Stomach (tissue), 8 donors: ENCODE measurements at regions not wholly inside any gene's neighbourhood (a gene's known extent, or its start where the extent isn't known, plus 50 kb on each side); places are given as distances from the start of the nearest gene placed in this dataset.
"Not testable (repeated sequence)": the region's sequence is repeated elsewhere in the genome, so short reads cannot be mapped to it uniquely, and the experiment has no call there.

Experiments used
- DNase-seq, 2 donors: peaks; one replicate each; pipeline versions ENCODE4 v3.0.0 to v3.0.0-alpha.2; 2013 to 2019
- H3K27ac ChIP-seq, 5 donors: fragments of 200-600 bp in 4 of 5; sonication (generic) in 4 of 5; one replicate each; pipeline ENCODE4 v1.5.1; 2013 to 2019; ENCODE audit warnings: mild to moderate bottlenecking in 1 of 5, moderate library complexity in 1 of 5
- H3K27me3 ChIP-seq, 3 donors: fragments of 200-600 bp; sonication (generic); one replicate each; pipeline ENCODE4 v1.5.1; 2017 to 2019; ENCODE audit warnings: mixed run types in 1 of 3
- H3K36me3 ChIP-seq, 4 donors: fragments of 200-600 bp; sonication (generic); 1 replicate in 3 of 4; 2 replicates in 1 of 4; pipeline ENCODE4 v1.5.1; 2016 to 2019
- H3K4me1 ChIP-seq, 4 donors: fragments of 200-600 bp; sonication (generic); one replicate each; pipeline ENCODE4 v1.5.1; 2016 to 2019
- H3K4me3 ChIP-seq, 4 donors: fragments of 200-600 bp; sonication (generic) in 3 of 4; one replicate each; pipeline ENCODE4 v1.5.1; 2016 to 2019; ENCODE audit warnings: mild to moderate bottlenecking in 1 of 4
- H3K9me3 ChIP-seq, 4 donors: fragments of 200-600 bp; sonication (generic); one replicate each; pipeline ENCODE4 v1.5.1; 2016 to 2019
- CTCF ChIP-seq, 7 experiments: fragments of 450-650 bp in 4 of 7; fragments of 200-600 bp in 3 of 7; sonication (generic) in 3 of 7; IDR thresholded peaks; one replicate each; pipeline ENCODE4 v1.5.1; 2016 to 2019; ENCODE audit warnings: antibody characterized with exemption in 7 of 7, control low read depth in 2 of 7, mild to moderate bottlenecking in 1 of 7
- EP300 ChIP-seq: sonication (generic); formaldehyde crosslinking; IDR thresholded peaks from one replicate; pipeline ENCODE4 v1.6.1; 2017; ENCODE audit warnings: antibody characterized with exemption
- POLR2A ChIP-seq, 4 donors: fragments of 450-650 bp; IDR thresholded peaks; one replicate each; pipeline ENCODE4 v1.6.1; 2016; ENCODE audit warnings: antibody characterized with exemption in 4 of 4, control low read depth in 2 of 4, mild to moderate bottlenecking in 1 of 4, moderate library complexity in 1 of 4
- POLR2AphosphoS5 ChIP-seq, 3 donors: sonication (generic); formaldehyde crosslinking; IDR thresholded peaks; one replicate each; pipeline ENCODE4 v1.6.1; 2016; ENCODE audit warnings: antibody characterized with exemption in 3 of 3
- WGBS, 5 donors: extraction: QIAGEN DNeasy Blood & Tissue Kit in 3 of 5; methylation state at CpG; one replicate each; pipeline versions ENCODE4 v1.1.5 to v1.1.7; 2013 to 2018; 5-methylcytosine and 5-hydroxymethylcytosine counted together
- intact Hi-C: fragments of 100-400 bp; cut with DNase I; formaldehyde crosslinking; loops from one replicate; pipeline ENCODE4 v1.15.1; 2023; ENCODE audit warnings: low total_unique reads
- donor health status: healthy with polysubstance abuse.
- donor health status: Bipolar disorder and iron deficiency.
- donor health status: healthy.

GRCh38 chrX:52265713-52266112 is 81.0 kb downstream of the MAGED4 start:
- 48 to 77% (median 55%) methylated on average over 4 of the region's 4 CpGs for WGBS, 5 donors
- no peaks in the 10 kb centered on the region for H3K36me3 ChIP-seq
- H3K4me1 ChIP-seq = peaks cover 0 to 13% (median 12%) of the 10 kb centered on the region in 4 donors
- no peak for TF ChIP-seq POLR2A (IDR thresholded peaks at IDR 0.05)
- TF ChIP-seq CTCF (IDR thresholded peaks at IDR 0.05) = no peak
- TF ChIP-seq POLR2AphosphoS5 (IDR thresholded peaks at IDR 0.05) = no peak
- no peak for TF ChIP-seq EP300
- no peak overlapping the region for H3K27ac ChIP-seq
- no peaks in the 10 kb centered on the region for H3K9me3 ChIP-seq
- H3K4me3 ChIP-seq = no peak overlapping the region
- H3K27me3 ChIP-seq = peaks cover 0 to 22% (median 0%) of the 10 kb centered on the region in 3 donors
- intact Hi-C loops = no loop called here
- no peak for DNase-seq

DNA sequence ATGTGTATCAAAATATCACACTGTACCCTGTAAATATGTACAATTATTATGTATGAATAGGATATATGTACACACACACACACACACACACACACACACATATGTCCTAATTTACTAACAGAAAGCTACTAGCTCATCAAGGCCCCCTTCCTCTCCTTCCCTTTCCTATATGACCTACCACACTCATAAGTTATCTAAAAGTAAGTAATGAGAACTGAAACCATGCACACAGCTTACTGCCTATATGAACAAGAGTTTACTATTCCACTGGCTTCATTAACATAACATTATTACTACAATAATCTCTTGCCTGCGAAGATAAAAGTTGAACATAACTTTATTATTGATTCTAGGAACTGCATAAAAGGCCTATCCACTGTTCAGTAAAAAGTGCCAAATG is 83.8 kb downstream of the MAGED4 start:
- H3K27ac ChIP-seq, DNase-seq, H3K9me3 ChIP-seq, intact Hi-C loops, H3K4me1 ChIP-seq, H3K36me3 ChIP-seq, H3K4me3 ChIP-seq: not testable (repeated sequence)
- 46 to 87% (median 61%) methylated on average over 1 of the region's 1 CpG for WGBS, 5 donors
- H3K27me3 ChIP-seq = peaks cover 0 to 25% (median 0%) of the 10 kb centered on the region in 3 donors

GRCh38 chrX:52270453-52271116 is 85.9 kb downstream of the MAGED4 start:
- no peaks in the 10 kb centered on the region for H3K4me1 ChIP-seq
- intact Hi-C loops = no loop called here
- no peaks in the 10 kb centered on the region for H3K36me3 ChIP-seq
- H3K4me3 ChIP-seq = no peak overlapping the region
- H3K9me3 ChIP-seq = no peaks in the 10 kb centered on the region
- H3K27me3 ChIP-seq = peaks cover 0 to 20% (median 0%) of the 10 kb centered on the region in 3 donors
- no peak overlapping the region for H3K27ac ChIP-seq
- no peak for DNase-seq
- TF ChIP-seq POLR2AphosphoS5 (IDR thresholded peaks at IDR 0.05) = no peak
- TF ChIP-seq POLR2A (IDR thresholded peaks at IDR 0.05) = no peak
- no peak for TF ChIP-seq CTCF (IDR thresholded peaks at IDR 0.05)
- no peak for TF ChIP-seq EP300
- WGBS, 5 donors = 27 to 35% (median 29%) methylated on average over 4 of the region's 4 CpGs

- Histone ChIP-seq H3K36me3 (no peaks in the 10 kb centered on the region), H3K4me3 (no peak overlapping the region), H3K27me3 (peaks cover 0 to 14% (median 0%) of the 10 kb centered on the region in 3 donors), H3K9me3 (no peaks in the 10 kb centered on the region), H3K4me1 (no peaks in the 10 kb centered on the region), H3K27ac (no peak overlapping the region)
- DNase-seq = peak in 1 of 2 donors; percentile 25
- TF ChIP-seq POLR2A (IDR thresholded peaks at IDR 0.05) = no peak
- no peak for TF ChIP-seq POLR2AphosphoS5 (IDR thresholded peaks at IDR 0.05)
- no peak for TF ChIP-seq EP300
- TF ChIP-seq CTCF (IDR thresholded peaks at IDR 0.05) = no peak
- intact Hi-C loops = no loop called here
- WGBS, 5 donors = 35 to 63% (median 61%) methylated on average over 2 of the region's 2 CpGs
These were observed 86.5 kb downstream of the MAGED4 start for GRCh38 chrX:52271206-52271605.

- no peak for TF ChIP-seq CTCF (IDR thresholded peaks at IDR 0.05)
- no peak for TF ChIP-seq POLR2A (IDR thresholded peaks at IDR 0.05)
These were observed 91.2 kb upstream of the XAGE2 start for GRCh38 chrX:52277666-52278065.

More at GRCh38 chrX:52277666-52278065, 91.2 kb upstream of the XAGE2 start:
- intact Hi-C loops = no loop called here
- no peak overlapping the region for H3K4me3 ChIP-seq
- WGBS, 5 donors = 73 to 85% (median 76%) methylated on average over 7 to 8 of the region's 8 CpGs
- H3K4me1 ChIP-seq = no peaks in the 10 kb centered on the region
- no peaks in the 10 kb centered on the region for H3K36me3 ChIP-seq
- H3K27me3 ChIP-seq = peaks cover 0 to 5% (median 0%) of the 10 kb centered on the region in 3 donors
- peaks cover 0 to 15% (median 6%) of the 10 kb centered on the region in 4 donors for H3K9me3 ChIP-seq
- no peak for DNase-seq
- H3K27ac ChIP-seq = no peak overlapping the region
